ENCODE measurements at regions not wholly inside any gene's neighbourhood (a gene's known extent, or its start where the extent isn't known, plus 50 kb on each side); places are given as distances from the start of the nearest gene placed in this dataset.
"Not testable (repeated sequence)": the region's sequence is repeated elsewhere in the genome, so short reads cannot be mapped to it uniquely, and the experiment has no call there.

- H3K4me3 ChIP-seq; ATAC-seq; H3K36me3 ChIP-seq; H3K9me3 ChIP-seq; intact Hi-C loops (cut with DNase I); DNase-seq; H3K4me1 ChIP-seq; H3K27me3 ChIP-seq; H3K27ac ChIP-seq: not testable (repeated sequence)
Observed at GRCh38 chr2:89234818-89235466, 543.5 kb downstream of the RPIA start.

- ATAC-seq; H3K4me1 ChIP-seq; H3K27ac ChIP-seq; H3K36me3 ChIP-seq; H3K4me3 ChIP-seq; H3K27me3 ChIP-seq; DNase-seq; H3K9me3 ChIP-seq; intact Hi-C loops (cut with DNase I): not testable (repeated sequence)
Observed at GRCh38 chr2:89236832-89237450, 545.5 kb downstream of the RPIA start.

- H3K27ac ChIP-seq; H3K9me3 ChIP-seq; DNase-seq; H3K4me3 ChIP-seq; H3K36me3 ChIP-seq; H3K27me3 ChIP-seq; H3K4me1 ChIP-seq; intact Hi-C loops (cut with DNase I); ATAC-seq: not testable (repeated sequence)
Observed at GRCh38 chr2:89237783-89238182, 546.3 kb downstream of the RPIA start.

GRCh38 chr2:89243114-89243700 is 551.7 kb downstream of the RPIA start:
- TF ChIP-seq CTCF (IDR thresholded peaks at IDR 0.05), result peak; percentile 31
- H3K27me3 ChIP-seq; DNase-seq; H3K4me3 ChIP-seq; H3K27ac ChIP-seq; H3K9me3 ChIP-seq; intact Hi-C loops (cut with DNase I); H3K4me1 ChIP-seq; H3K36me3 ChIP-seq: not testable (repeated sequence)
- peak; percentile 85 for ATAC-seq

- intact Hi-C loops (cut with DNase I); ATAC-seq; H3K27me3 ChIP-seq; H3K9me3 ChIP-seq; DNase-seq; H3K4me3 ChIP-seq; H3K27ac ChIP-seq; H3K36me3 ChIP-seq; H3K4me1 ChIP-seq: not testable (repeated sequence)
Observed at GRCh38 chr2:89244407-89244806, 552.9 kb downstream of the RPIA start.

- H3K36me3 ChIP-seq; DNase-seq; H3K4me3 ChIP-seq; H3K4me1 ChIP-seq; H3K9me3 ChIP-seq; H3K27ac ChIP-seq; intact Hi-C loops (cut with DNase I); H3K27me3 ChIP-seq; ATAC-seq: not testable (repeated sequence)
Observed at GRCh38 chr2:89245478-89245877, 554.0 kb downstream of the RPIA start.

- H3K9me3 ChIP-seq; H3K4me3 ChIP-seq; ATAC-seq; DNase-seq; H3K27me3 ChIP-seq; H3K4me1 ChIP-seq; H3K27ac ChIP-seq; intact Hi-C loops (cut with DNase I); H3K36me3 ChIP-seq: not testable (repeated sequence)
Observed at GRCh38 chr2:89246027-89246426, 554.6 kb downstream of the RPIA start.

GRCh38 chr2:89246620-89247019 is 555.1 kb downstream of the RPIA start:
- ATAC-seq; intact Hi-C loops (cut with DNase I): not testable (repeated sequence)

GRCh38 chr2:89255013-89255412 is 563.5 kb downstream of the RPIA start:
- DNase-seq; H3K9me3 ChIP-seq; ATAC-seq; H3K27me3 ChIP-seq; H3K36me3 ChIP-seq; H3K4me3 ChIP-seq; intact Hi-C loops (cut with DNase I); H3K27ac ChIP-seq; H3K4me1 ChIP-seq: not testable (repeated sequence)

More at GRCh38 chr2:89246620-89247019, 555.1 kb downstream of the RPIA start:
- not testable (repeated sequence) for H3K27me3 ChIP-seq, H3K27ac ChIP-seq, H3K4me1 ChIP-seq, H3K36me3 ChIP-seq, H3K9me3 ChIP-seq, DNase-seq, H3K4me3 ChIP-seq

- H3K27me3 ChIP-seq; H3K4me1 ChIP-seq; H3K9me3 ChIP-seq; H3K27ac ChIP-seq; ATAC-seq; H3K4me3 ChIP-seq; H3K36me3 ChIP-seq; intact Hi-C loops (cut with DNase I); DNase-seq: not testable (repeated sequence)
Observed at GRCh38 chr2:89273443-89273842, 582.0 kb downstream of the RPIA start.

- intact Hi-C loops (cut with DNase I); H3K36me3 ChIP-seq; H3K27me3 ChIP-seq; H3K4me1 ChIP-seq; DNase-seq; H3K27ac ChIP-seq; H3K4me3 ChIP-seq; H3K9me3 ChIP-seq: not testable (repeated sequence)
- ATAC-seq, result peak; percentile 42
Observed at GRCh38 chr2:89280536-89280935, 589.1 kb downstream of the RPIA start.

- DNase-seq; H3K4me1 ChIP-seq; H3K27me3 ChIP-seq; H3K4me3 ChIP-seq; H3K9me3 ChIP-seq; H3K27ac ChIP-seq; intact Hi-C loops (cut with DNase I); ATAC-seq; H3K36me3 ChIP-seq: not testable (repeated sequence)
Observed at GRCh38 chr2:89286448-89287080, 595.1 kb downstream of the RPIA start.

- H3K4me3 ChIP-seq; H3K27me3 ChIP-seq; H3K9me3 ChIP-seq; H3K4me1 ChIP-seq; intact Hi-C loops (cut with DNase I); ATAC-seq; H3K36me3 ChIP-seq; DNase-seq; H3K27ac ChIP-seq: not testable (repeated sequence)
Observed at GRCh38 chr2:89287084-89287483, 595.6 kb downstream of the RPIA start.

Data from upper lobe of right lung (tissue), 1 donor.